Tibial artery (tissue), 4 donors: ENCODE measurements at regions not wholly inside any gene's neighbourhood (a gene's known extent, or its start where the extent isn't known, plus 50 kb on each side); places are given as distances from the start of the nearest gene placed in this dataset.

Experiments
- DNase-seq, 2 donors: peaks; one replicate each; pipeline ENCODE4 v3.0.0-alpha.2; 2019
- H3K27ac ChIP-seq, 2 donors: fragments of 200-600 bp; sonication (generic) in 1 of 2; 1 replicate in 1 of 2; 2 replicates in 1 of 2; pipeline ENCODE4 v1.5.1; 2018 to 2019; ENCODE audit warnings: mild to moderate bottlenecking in 1 of 2
- H3K27me3 ChIP-seq, 2 donors: fragments of 200-600 bp; sonication (generic) in 1 of 2; one replicate each; pipeline versions ENCODE4 v1.5.1 to v1.6.0; 2016 to 2019
- H3K36me3 ChIP-seq, 3 donors: fragments of 200-600 bp; sonication (generic) in 2 of 3; one replicate each; pipeline ENCODE4 v1.5.1; 2016 to 2019; ENCODE audit warnings: mild to moderate bottlenecking in 2 of 3
- H3K4me1 ChIP-seq, 4 donors: fragments of 200-600 bp; sonication (generic) in 2 of 4; 1 replicate in 3 of 4; 2 replicates in 1 of 4; pipeline ENCODE4 v1.5.1; 2016 to 2019
- H3K4me3 ChIP-seq, 2 donors: fragments of 200-600 bp; sonication (generic) in 1 of 2; 1 replicate in 1 of 2; 2 replicates in 1 of 2; pipeline ENCODE4 v1.5.1; 2018 to 2019; ENCODE audit warnings: mild to moderate bottlenecking in 2 of 2
- H3K9me3 ChIP-seq, 3 donors: fragments of 200-600 bp; sonication (generic) in 1 of 3; one replicate each; pipeline ENCODE4 v1.5.1; 2016 to 2019
- CTCF ChIP-seq, 2 experiments: fragments of 200-600 bp in 1 of 2; fragments of 450-650 bp in 1 of 2; IDR thresholded peaks; one replicate each; pipeline ENCODE4 v1.5.1; 2017 to 2019; ENCODE audit warnings: antibody characterized with exemption in 2 of 2, mild to moderate bottlenecking in 1 of 2, moderate library complexity in 1 of 2
- intact Hi-C: fragments of 100-400 bp; cut with DNase I; formaldehyde crosslinking; loops from one replicate; pipeline ENCODE4 v1.15.0; 2023; ENCODE audit warnings: low total_unique reads

DNA sequence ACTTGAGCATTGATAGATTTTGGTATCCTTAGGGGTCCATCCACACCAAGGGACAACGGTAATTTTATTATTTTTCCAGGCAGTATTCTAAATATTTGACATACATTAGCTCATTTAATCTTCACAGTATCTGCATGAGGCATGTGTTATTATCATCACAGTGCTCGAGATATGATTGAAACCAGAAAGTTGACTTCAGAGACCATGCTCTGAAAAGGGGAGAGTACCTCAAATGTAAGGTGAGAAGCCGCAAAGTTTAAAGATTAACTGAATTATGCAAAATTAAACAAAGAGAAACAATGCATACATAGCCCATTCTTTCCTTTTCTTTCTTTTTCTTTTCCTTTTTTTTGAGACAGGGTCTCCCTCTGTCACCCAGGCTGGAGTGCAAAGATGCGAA, 104.1 kb downstream of the SLC25A46 start:
- Histone ChIP-seq H3K36me3 (no peaks in the 10 kb centered on the region), H3K9me3 (no peaks in the 10 kb centered on the region), H3K27ac (no peak overlapping the region), H3K27me3 (no peaks in the 10 kb centered on the region), H3K4me1 (no peaks in the 10 kb centered on the region), H3K4me3 (no peak overlapping the region)
- DNase-seq: no peak
- no peak for TF ChIP-seq CTCF (IDR thresholded peaks at IDR 0.05)
- intact Hi-C loops: no loop called here

DNA sequence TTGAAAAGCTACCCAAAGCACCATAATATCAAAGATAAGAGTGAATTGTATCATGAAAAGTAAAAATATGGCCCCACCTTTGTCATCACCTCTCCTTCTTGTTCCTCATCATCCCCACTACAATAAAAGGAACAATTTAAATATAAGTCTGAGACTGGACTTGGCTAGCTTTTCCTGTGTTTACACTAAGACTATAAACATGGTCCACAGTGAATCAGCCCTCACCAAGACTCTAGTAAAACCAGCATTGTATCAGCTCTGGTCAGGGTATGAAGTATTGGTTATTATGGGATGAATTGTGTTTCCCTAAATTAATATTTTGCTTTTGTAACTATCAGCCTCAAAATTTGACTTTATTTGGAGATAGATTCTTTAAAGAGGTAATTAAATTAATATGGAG, 105.4 kb downstream of the SLC25A46 start:
- Histone ChIP-seq H3K27me3 (no peaks in the 10 kb centered on the region), H3K4me3 (no peak overlapping the region), H3K27ac (no peak overlapping the region), H3K4me1 (no peaks in the 10 kb centered on the region), H3K9me3 (no peaks in the 10 kb centered on the region), H3K36me3 (no peaks in the 10 kb centered on the region)
- no peak for TF ChIP-seq CTCF (IDR thresholded peaks at IDR 0.05)
- intact Hi-C loops: no loop called here
- DNase-seq: no peak

DNA sequence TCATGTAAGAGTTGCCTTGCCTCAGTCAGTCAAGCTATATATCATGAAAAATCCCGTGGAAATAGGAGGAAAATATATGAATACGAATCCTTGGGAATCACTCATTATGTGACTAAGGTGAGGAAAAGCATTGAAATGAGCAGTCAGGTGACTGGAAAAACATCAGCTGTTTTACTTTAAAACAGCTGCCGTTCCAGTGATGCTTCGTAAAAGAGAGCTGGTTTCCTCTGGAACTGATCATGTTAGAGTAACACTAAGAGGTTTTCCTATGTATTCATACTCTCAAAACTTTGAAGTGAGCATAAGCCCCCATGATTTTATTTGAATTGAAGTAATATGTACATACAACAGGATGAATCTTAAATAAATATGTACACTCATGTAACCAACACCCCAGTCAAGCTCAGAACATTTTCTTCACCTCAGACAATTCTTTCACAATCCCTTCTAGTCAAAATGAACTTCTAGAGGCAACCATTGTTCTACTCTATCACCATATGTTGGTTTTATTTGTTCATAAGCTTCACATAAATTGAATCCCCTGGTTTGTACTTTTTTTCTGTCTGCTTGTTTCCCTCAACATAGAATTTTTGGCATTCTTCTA, 107.7 kb downstream of the SLC25A46 start:
- no peaks in the 10 kb centered on the region for H3K4me1 ChIP-seq
- DNase-seq: no peak
- TF ChIP-seq CTCF (IDR thresholded peaks at IDR 0.05): no peak

GRCh38 chr5:110851357-110851756, 112.5 kb downstream of the SLC25A46 start:
- H3K4me1 ChIP-seq: no peaks in the 10 kb centered on the region
- H3K36me3 ChIP-seq: no peaks in the 10 kb centered on the region
- DNase-seq: no peak
- H3K27me3 ChIP-seq: no peaks in the 10 kb centered on the region
- H3K4me3 ChIP-seq: no peak overlapping the region
- no peak overlapping the region for H3K27ac ChIP-seq
- intact Hi-C loops: no loop called here
- no peaks in the 10 kb centered on the region for H3K9me3 ChIP-seq
- no peak for TF ChIP-seq CTCF (IDR thresholded peaks at IDR 0.05)

More for the DNA sequence above, 107.7 kb downstream of the SLC25A46 start:
- intact Hi-C loops: no loop called here
- Histone ChIP-seq H3K27ac (no peak overlapping the region), H3K4me3 (no peak overlapping the region), H3K27me3 (no peaks in the 10 kb centered on the region), H3K9me3 (no peaks in the 10 kb centered on the region), H3K36me3 (no peaks in the 10 kb centered on the region)

DNA sequence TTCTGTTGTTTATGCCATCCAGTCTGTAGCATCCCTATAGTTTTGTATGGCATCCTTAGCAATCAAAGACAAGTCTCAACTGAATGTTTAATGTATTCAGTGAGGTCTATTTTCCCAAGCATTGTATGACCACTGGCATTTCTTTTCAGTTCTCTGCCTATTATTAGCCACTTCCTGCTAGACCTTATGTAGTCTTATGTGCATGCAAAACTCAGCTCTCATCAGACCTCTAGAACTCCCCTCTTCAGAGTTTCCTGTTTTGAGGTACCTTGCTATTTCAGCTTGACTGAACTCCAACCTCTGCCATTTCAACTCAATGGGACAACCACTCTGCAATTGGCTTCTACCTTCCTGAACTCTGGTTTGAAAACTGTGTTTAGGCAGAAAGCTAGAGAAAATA, 113.2 kb downstream of the SLC25A46 start:
- Histone ChIP-seq H3K9me3 (no peaks in the 10 kb centered on the region), H3K27me3 (no peaks in the 10 kb centered on the region), H3K4me1 (no peaks in the 10 kb centered on the region), H3K4me3 (no peak overlapping the region), H3K27ac (no peak overlapping the region), H3K36me3 (no peaks in the 10 kb centered on the region)
- TF ChIP-seq CTCF (IDR thresholded peaks at IDR 0.05): no peak
- intact Hi-C loops: no loop called here
- DNase-seq: no peak

- no peak overlapping the region for H3K27ac ChIP-seq
- H3K27me3 ChIP-seq: no peaks in the 10 kb centered on the region
- no peak for TF ChIP-seq CTCF (IDR thresholded peaks at IDR 0.05)
- H3K36me3 ChIP-seq: no peaks in the 10 kb centered on the region
- intact Hi-C loops: no loop called here
- DNase-seq: no peak
- no peaks in the 10 kb centered on the region for H3K4me1 ChIP-seq
- H3K9me3 ChIP-seq: no peaks in the 10 kb centered on the region
- H3K4me3 ChIP-seq: no peak overlapping the region
These were observed 113.7 kb downstream of the SLC25A46 start for GRCh38 chr5:110852541-110852940.
